HG03066 (cell line): ENCODE measurements at regions not wholly inside any gene's neighbourhood (a gene's known extent, or its start where the extent isn't known, plus 50 kb on each side); places are given as distances from the start of the nearest gene placed in this dataset.

Experiments used
- ATAC-seq: cut with Tn5 transposase; IDR thresholded peaks from one replicate; pipeline ENCODE4 v1.9.1; 2021; ENCODE audit warnings: low read depth; ENCODE audit not compliant: unreplicated experiment

- ATAC-seq = no peak
Observed at GRCh38 chr13:33940898-33941297, 122.9 kb downstream of the RFC3 start.

GRCh38 chr13:33945477-33945876 lies 127.5 kb downstream of the RFC3 start:
- no peak for ATAC-seq

- no peak for ATAC-seq
Observed at GRCh38 chr13:33953203-33953602, 135.3 kb downstream of the RFC3 start.

- no peak for ATAC-seq
Observed at GRCh38 chr13:33953781-33954180, 135.8 kb downstream of the RFC3 start.

GRCh38 chr13:33956346-33956745 lies 138.4 kb downstream of the RFC3 start:
- no peak for ATAC-seq

GRCh38 chr13:33957497-33957905 lies 139.6 kb downstream of the RFC3 start:
- no peak for ATAC-seq

- no peak for ATAC-seq
Observed at GRCh38 chr13:33958964-33959363, 141.0 kb downstream of the RFC3 start.

- ATAC-seq = no peak
Observed at GRCh38 chr13:33963134-33963533, 145.2 kb downstream of the RFC3 start.

GRCh38 chr13:33963895-33964294 lies 145.9 kb downstream of the RFC3 start:
- no peak for ATAC-seq

- no peak for ATAC-seq
Observed at GRCh38 chr13:33968520-33969507, 150.9 kb downstream of the RFC3 start.

GRCh38 chr13:33970746-33971561 lies 153.0 kb downstream of the RFC3 start:
- ATAC-seq = no peak

- no peak for ATAC-seq
Observed at GRCh38 chr13:33971562-33971819, 153.5 kb downstream of the RFC3 start.

- no peak for ATAC-seq
Observed at GRCh38 chr13:33973194-33973593, 155.2 kb downstream of the RFC3 start.

- no peak for ATAC-seq
Observed at GRCh38 chr13:33976965-33977364, 159.0 kb downstream of the RFC3 start.

GRCh38 chr13:33978653-33979052 lies 160.7 kb downstream of the RFC3 start:
- ATAC-seq = no peak

GRCh38 chr13:33992881-33993336 lies 175.0 kb downstream of the RFC3 start:
- ATAC-seq = no peak

GRCh38 chr13:33994198-33994597 lies 176.2 kb downstream of the RFC3 start:
- no peak for ATAC-seq

- ATAC-seq = no peak
Observed at GRCh38 chr13:33994826-33995502, 177.0 kb downstream of the RFC3 start.

GRCh38 chr13:33996636-33997035 lies 178.7 kb downstream of the RFC3 start:
- ATAC-seq = no peak

GRCh38 chr13:33997574-33997973 lies 179.6 kb downstream of the RFC3 start:
- no peak for ATAC-seq
